Calu3 (cell line): ENCODE measurements at regions not wholly inside any gene's neighbourhood (a gene's known extent, or its start where the extent isn't known, plus 50 kb on each side); places are given as distances from the start of the nearest gene placed in this dataset.

ENCODE experiments used
- BruUV-seq: library from RNA; stranded (reverse); fragments of 400-500 nt; replicated peaks from 2 replicates; lab custom pipeline; 2021; lab: Mats Ljungman, UMichigan
- CTCF ChIA-PET: fragments of 300-600 bp; sonication (Branson Sonifier 250); formaldehyde crosslinking; loops from one replicate; lab custom pipeline; 2022; ENCODE audit warnings: antibody characterized with exemption; lab: Charles Lee
- DNase-seq: peaks from one replicate; pipeline ENCODE4 v3.0.0; 2022
- H3K27ac Mint-ChIP-seq: one replicate; pipeline ENCODE4 v1.8.0; 2022; ENCODE audit warnings: mixed read lengths; ENCODE audit not compliant: unreplicated experiment
- H3K27me3 Mint-ChIP-seq: one replicate; pipeline ENCODE4 v1.8.0; 2022; ENCODE audit warnings: mixed read lengths; ENCODE audit not compliant: unreplicated experiment
- H3K36me3 Mint-ChIP-seq: one replicate; pipeline ENCODE4 v1.8.0; 2022; ENCODE audit warnings: mild to moderate bottlenecking, moderate library complexity, mixed read lengths; ENCODE audit not compliant: insufficient read depth, unreplicated experiment
- H3K4me1 Mint-ChIP-seq: one replicate; pipeline ENCODE4 v1.8.0; 2022; ENCODE audit warnings: mild to moderate bottlenecking, low read depth, mixed read lengths; ENCODE audit not compliant: unreplicated experiment
- H3K4me3 Mint-ChIP-seq: one replicate; pipeline ENCODE4 v1.8.0; 2022; ENCODE audit warnings: mild to moderate bottlenecking, low read depth, moderate library complexity, mixed read lengths; ENCODE audit not compliant: unreplicated experiment
- H3K9me3 Mint-ChIP-seq: one replicate; pipeline ENCODE4 v1.8.0; 2022; ENCODE audit warnings: low read depth, mixed read lengths; ENCODE audit not compliant: unreplicated experiment
- intact Hi-C: fragments of 100-400 bp; cut with micrococcal nuclease; formaldehyde crosslinking; loops from one replicate; pipeline ENCODE4 v1.10.0; 2022; ENCODE audit not compliant: unreplicated experiment
- TF ChIP-seq, protein P1 (sequence below): fragments of 200-600 bp; IDR thresholded peaks from one replicate; pipeline ENCODE4 v1.8.0; 2022; ENCODE audit warnings: antibody characterized with exemption; ENCODE audit not compliant: unreplicated experiment

DNA sequence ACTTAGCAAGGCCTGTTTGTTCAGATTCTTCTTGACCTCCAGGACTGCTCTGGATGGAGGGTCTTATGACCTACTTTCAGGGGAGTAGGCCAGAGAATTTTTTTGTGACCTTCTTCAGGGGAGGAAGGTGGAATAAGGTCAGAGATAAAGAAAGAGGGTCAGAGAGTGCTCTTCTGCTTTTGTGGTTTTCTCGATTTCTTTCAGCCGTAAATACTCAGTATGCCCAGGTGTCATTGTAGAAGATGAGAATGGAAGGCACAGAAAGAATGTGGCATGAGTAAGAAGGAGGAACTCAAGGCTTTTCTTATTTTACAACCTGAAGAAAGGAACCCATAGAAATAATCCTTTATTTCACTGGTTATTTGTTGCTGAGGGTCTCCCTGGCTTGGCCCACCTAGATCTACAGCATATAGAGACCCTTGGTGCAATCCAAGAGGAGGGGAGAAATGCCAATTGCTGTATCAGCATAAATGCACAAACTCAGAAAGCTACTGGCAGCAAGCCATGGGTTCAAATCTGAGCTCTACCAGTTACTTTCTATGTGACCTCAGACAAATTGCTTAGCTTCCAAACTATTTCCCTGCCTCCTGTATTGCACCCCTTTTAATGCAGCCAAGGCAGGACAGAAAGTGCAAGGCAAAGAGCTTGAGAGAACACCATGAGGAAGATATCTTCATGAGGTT, 68.0 kb downstream of the OLIG3 start:
- Mint-ChIP-seq H3K27me3 (peaks cover 13% of the 10 kb centered on the region), H3K9me3 (no peaks in the 10 kb centered on the region), H3K36me3 (no peaks in the 10 kb centered on the region), H3K4me1 (no peaks in the 10 kb centered on the region), H3K4me3 (no peak overlapping the region), H3K27ac (no peak overlapping the region)
- CTCF ChIA-PET, result no interaction called here
- TF ChIP-seq, protein P1, sequence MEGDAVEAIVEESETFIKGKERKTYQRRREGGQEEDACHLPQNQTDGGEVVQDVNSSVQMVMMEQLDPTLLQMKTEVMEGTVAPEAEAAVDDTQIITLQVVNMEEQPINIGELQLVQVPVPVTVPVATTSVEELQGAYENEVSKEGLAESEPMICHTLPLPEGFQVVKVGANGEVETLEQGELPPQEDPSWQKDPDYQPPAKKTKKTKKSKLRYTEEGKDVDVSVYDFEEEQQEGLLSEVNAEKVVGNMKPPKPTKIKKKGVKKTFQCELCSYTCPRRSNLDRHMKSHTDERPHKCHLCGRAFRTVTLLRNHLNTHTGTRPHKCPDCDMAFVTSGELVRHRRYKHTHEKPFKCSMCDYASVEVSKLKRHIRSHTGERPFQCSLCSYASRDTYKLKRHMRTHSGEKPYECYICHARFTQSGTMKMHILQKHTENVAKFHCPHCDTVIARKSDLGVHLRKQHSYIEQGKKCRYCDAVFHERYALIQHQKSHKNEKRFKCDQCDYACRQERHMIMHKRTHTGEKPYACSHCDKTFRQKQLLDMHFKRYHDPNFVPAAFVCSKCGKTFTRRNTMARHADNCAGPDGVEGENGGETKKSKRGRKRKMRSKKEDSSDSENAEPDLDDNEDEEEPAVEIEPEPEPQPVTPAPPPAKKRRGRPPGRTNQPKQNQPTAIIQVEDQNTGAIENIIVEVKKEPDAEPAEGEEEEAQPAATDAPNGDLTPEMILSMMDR, result no peak
- no peak for DNase-seq
- intact Hi-C loops, result no loop called here
- BruUV-seq, result no TSS peak

DNA sequence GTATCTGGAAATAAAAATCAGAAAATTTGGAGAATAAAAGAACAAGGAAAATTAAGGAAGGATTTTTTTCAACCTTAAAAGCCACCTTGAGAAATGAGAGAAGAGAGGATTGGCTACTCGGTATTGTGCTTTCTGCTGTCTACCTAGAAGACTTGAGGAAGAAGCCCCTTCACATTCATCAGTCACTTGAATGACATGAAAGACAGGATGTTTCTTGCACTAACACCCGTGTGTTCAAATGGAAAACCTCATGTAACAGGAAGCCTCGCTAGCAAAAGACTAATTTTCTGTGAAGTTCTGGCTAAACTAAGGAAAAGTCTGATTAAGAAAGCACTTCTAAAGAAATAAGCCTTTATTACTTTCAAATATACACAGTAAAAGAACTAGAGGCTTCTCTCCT, 69.9 kb downstream of the OLIG3 start:
- no peak overlapping the region for H3K27ac Mint-ChIP-seq
- H3K4me3 Mint-ChIP-seq, result no peak overlapping the region
- H3K27me3 Mint-ChIP-seq, result peaks cover 13% of the 10 kb centered on the region
- TF ChIP-seq, protein P1, result no peak
- BruUV-seq, result no TSS peak
- CTCF ChIA-PET, result no interaction called here
- intact Hi-C loops, result no loop called here
- no peaks in the 10 kb centered on the region for H3K9me3 Mint-ChIP-seq
- no peak for DNase-seq
- no peaks in the 10 kb centered on the region for H3K4me1 Mint-ChIP-seq
- H3K36me3 Mint-ChIP-seq, result no peaks in the 10 kb centered on the region

DNA sequence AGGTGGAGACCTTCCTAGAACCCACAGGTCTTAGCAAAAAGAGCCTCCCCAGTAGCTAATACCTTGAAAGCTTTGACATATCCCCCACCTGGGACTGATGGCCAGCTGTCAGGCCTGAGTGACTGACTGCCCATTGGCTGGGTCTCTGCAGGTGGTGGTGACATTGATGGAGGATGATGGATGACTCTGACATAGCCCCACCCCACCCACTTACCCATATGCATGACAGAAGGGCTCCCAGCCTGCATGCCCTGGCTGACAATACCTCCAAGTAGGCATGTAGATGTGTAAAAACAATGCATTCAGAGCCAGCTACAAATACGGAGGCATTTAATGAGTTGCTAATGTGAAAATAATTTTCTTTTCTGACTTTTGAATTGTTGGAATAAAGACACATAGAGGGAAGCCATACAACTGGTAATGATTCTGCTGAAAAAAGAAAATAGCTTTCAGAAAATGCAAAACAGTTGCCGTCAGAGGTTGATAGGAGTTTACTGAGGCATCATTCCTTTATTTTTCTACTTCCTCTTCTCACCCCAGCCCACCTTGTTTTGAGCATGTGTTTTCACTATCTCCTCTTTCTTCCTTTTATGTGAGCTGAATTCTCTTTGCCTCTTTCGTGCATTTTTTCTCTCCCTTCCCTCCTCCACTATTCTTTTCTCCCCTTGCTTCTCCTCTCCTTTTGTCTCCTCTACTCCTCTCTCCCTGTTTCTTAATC, 70.6 kb downstream of the OLIG3 start:
- H3K9me3 Mint-ChIP-seq, result no peaks in the 10 kb centered on the region
- TF ChIP-seq, protein P1, result no peak
- H3K27ac Mint-ChIP-seq, result no peak overlapping the region
- H3K4me1 Mint-ChIP-seq, result no peaks in the 10 kb centered on the region
- CTCF ChIA-PET, result no interaction called here
- intact Hi-C loops, result no loop called here
- no peak for DNase-seq
- no peaks in the 10 kb centered on the region for H3K36me3 Mint-ChIP-seq
- H3K27me3 Mint-ChIP-seq, result peaks cover 17% of the 10 kb centered on the region
- no peak overlapping the region for H3K4me3 Mint-ChIP-seq
- BruUV-seq, result no TSS peak

DNA sequence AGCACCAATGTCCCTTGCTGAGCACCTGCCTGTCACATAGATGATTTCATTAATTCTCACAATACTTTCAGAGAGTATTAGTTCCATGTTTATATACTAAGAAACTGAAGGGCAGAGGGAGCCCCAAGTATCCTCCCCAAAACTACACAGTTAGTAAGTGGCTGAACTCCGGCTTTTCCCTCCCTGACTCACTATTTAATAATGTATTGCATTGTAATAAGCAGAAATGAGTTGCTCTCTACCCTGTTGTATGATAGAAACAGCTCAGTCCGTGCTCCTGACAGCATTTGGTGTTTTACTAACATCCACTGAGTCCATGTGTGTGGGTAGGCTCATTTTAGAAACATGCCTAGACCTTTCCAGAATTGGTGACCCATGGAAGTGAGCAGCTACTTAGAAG, 76.8 kb downstream of the OLIG3 start:
- H3K27ac Mint-ChIP-seq, result no peak overlapping the region
- H3K9me3 Mint-ChIP-seq, result no peaks in the 10 kb centered on the region
- intact Hi-C loops, result loop anchor here (5.0 to 10.0 kb wide), 3 partner anchors 75 to 323 kb away; no protein-coding TSS in a partner anchor
- no TSS peak for BruUV-seq
- H3K36me3 Mint-ChIP-seq, result peaks cover 4% of the 10 kb centered on the region
- H3K27me3 Mint-ChIP-seq, result peaks cover 29% of the 10 kb centered on the region
- no peak overlapping the region for H3K4me3 Mint-ChIP-seq
- no peak for DNase-seq
- CTCF ChIA-PET, result no interaction called here
- TF ChIP-seq, protein P1, result no peak
- no peaks in the 10 kb centered on the region for H3K4me1 Mint-ChIP-seq
